ENCODE measurements at regions not wholly inside any gene's neighbourhood (a gene's known extent, or its start where the extent isn't known, plus 50 kb on each side); places are given as distances from the start of the nearest gene placed in this dataset.
"Not testable (repeated sequence)": the region's sequence is repeated elsewhere in the genome, so short reads cannot be mapped to it uniquely, and the experiment has no call there.

DNA sequence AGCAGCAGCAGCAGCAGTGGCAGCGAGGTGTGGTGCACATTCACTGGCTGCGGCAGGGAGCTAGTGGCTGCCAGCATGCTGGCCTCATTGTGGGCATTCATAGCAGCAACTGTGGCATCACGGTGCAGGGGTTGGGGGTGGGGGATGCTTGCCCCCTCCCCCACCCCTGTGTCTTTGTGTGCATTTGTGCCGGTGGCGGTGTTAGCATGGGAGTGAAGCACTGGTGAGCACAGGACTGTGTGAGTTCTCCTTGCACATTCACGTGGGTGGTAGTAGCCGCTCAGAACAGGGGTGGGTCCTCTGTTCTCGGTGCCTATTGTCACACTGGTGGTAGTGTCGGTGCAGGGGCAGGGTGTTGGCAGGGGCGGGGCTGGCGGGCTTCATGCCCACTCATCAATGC lies 273.2 kb upstream of the FAM240B start:
- TF ChIP-seq, protein P1, sequence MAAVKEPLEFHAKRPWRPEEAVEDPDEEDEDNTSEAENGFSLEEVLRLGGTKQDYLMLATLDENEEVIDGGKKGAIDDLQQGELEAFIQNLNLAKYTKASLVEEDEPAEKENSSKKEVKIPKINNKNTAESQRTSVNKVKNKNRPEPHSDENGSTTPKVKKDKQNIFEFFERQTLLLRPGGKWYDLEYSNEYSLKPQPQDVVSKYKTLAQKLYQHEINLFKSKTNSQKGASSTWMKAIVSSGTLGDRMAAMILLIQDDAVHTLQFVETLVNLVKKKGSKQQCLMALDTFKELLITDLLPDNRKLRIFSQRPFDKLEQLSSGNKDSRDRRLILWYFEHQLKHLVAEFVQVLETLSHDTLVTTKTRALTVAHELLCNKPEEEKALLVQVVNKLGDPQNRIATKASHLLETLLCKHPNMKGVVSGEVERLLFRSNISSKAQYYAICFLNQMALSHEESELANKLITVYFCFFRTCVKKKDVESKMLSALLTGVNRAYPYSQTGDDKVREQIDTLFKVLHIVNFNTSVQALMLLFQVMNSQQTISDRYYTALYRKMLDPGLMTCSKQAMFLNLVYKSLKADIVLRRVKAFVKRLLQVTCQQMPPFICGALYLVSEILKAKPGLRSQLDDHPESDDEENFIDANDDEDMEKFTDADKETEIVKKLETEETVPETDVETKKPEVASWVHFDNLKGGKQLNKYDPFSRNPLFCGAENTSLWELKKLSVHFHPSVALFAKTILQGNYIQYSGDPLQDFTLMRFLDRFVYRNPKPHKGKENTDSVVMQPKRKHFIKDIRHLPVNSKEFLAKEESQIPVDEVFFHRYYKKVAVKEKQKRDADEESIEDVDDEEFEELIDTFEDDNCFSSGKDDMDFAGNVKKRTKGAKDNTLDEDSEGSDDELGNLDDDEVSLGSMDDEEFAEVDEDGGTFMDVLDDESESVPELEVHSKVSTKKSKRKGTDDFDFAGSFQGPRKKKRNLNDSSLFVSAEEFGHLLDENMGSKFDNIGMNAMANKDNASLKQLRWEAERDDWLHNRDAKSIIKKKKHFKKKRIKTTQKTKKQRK (IDR thresholded peaks at IDR 0.05; ENCODE audit: low read depth, low read length): not testable (repeated sequence)
- TF ChIP-seq, protein P2, sequence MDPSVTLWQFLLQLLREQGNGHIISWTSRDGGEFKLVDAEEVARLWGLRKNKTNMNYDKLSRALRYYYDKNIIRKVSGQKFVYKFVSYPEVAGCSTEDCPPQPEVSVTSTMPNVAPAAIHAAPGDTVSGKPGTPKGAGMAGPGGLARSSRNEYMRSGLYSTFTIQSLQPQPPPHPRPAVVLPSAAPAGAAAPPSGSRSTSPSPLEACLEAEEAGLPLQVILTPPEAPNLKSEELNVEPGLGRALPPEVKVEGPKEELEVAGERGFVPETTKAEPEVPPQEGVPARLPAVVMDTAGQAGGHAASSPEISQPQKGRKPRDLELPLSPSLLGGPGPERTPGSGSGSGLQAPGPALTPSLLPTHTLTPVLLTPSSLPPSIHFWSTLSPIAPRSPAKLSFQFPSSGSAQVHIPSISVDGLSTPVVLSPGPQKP (IDR thresholded peaks at IDR 0.05; ENCODE audit: low read depth, low read length): not testable (repeated sequence)
- TF ChIP-seq ESRRA (IDR thresholded peaks at IDR 0.05; ENCODE audit: low read length); NFYB (IDR thresholded peaks at IDR 0.05; ENCODE audit: insufficient read depth, low read depth, low read length); YY1 (IDR thresholded peaks at IDR 0.05; ENCODE audit: low read depth, low read length); NFIC (IDR thresholded peaks at IDR 0.05; ENCODE audit: low read depth, low read length); RB1 (IDR thresholded peaks at IDR 0.05; ENCODE audit: borderline replicate concordance): not testable (repeated sequence)
- TF ChIP-seq, protein P3, sequence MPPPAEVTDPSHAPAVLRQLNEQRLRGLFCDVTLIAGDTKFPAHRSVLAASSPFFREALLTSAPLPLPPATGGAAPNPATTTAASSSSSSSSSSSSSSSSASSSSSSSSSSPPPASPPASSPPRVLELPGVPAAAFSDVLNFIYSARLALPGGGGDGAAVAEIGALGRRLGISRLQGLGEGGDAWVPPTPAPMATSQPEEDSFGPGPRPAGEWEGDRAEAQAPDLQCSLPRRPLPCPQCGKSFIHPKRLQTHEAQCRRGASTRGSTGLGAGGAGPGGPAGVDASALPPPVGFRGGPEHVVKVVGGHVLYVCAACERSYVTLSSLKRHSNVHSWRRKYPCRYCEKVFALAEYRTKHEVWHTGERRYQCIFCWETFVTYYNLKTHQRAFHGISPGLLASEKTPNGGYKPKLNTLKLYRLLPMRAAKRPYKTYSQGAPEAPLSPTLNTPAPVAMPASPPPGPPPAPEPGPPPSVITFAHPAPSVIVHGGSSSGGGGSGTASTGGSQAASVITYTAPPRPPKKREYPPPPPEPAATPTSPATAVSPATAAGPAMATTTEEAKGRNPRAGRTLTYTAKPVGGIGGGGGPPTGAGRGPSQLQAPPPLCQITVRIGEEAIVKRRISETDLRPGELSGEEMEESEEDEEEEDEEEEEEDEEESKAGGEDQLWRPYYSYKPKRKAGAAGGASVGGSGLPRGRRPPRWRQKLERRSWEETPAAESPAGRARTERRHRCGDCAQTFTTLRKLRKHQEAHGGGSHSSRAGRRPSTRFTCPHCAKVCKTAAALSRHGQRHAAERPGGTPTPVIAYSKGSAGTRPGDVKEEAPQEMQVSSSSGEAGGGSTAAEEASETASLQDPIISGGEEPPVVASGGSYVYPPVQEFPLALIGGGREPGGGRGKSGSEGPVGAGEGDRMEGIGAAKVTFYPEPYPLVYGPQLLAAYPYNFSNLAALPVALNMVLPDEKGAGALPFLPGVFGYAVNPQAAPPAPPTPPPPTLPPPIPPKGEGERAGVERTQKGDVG (CRISPR knock-in tag; IDR thresholded peaks at IDR 0.05): not testable (repeated sequence)
- TF ChIP-seq, protein P4, sequence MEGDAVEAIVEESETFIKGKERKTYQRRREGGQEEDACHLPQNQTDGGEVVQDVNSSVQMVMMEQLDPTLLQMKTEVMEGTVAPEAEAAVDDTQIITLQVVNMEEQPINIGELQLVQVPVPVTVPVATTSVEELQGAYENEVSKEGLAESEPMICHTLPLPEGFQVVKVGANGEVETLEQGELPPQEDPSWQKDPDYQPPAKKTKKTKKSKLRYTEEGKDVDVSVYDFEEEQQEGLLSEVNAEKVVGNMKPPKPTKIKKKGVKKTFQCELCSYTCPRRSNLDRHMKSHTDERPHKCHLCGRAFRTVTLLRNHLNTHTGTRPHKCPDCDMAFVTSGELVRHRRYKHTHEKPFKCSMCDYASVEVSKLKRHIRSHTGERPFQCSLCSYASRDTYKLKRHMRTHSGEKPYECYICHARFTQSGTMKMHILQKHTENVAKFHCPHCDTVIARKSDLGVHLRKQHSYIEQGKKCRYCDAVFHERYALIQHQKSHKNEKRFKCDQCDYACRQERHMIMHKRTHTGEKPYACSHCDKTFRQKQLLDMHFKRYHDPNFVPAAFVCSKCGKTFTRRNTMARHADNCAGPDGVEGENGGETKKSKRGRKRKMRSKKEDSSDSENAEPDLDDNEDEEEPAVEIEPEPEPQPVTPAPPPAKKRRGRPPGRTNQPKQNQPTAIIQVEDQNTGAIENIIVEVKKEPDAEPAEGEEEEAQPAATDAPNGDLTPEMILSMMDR (IDR thresholded peaks at IDR 0.05 in 2 of 3, conservative IDR thresholded peaks at IDR 0.05 in 1 of 3; ENCODE audit: control insufficient read depth in 2 of 3, extremely low read depth in 1 of 3, insufficient read depth in 1 of 3, low read depth in 3 of 3, low read length in 3 of 3): not testable (repeated sequence)

Measured in GM12878 (cell line).